DMS 273 (cell line): ENCODE measurements at regions not wholly inside any gene's neighbourhood (a gene's known extent, or its start where the extent isn't known, plus 50 kb on each side); places are given as distances from the start of the nearest gene placed in this dataset.

ENCODE experiments used
- DNase-seq: peaks from one replicate; lab custom pipeline; 2025; ENCODE audit not compliant: unreplicated experiment; lab: John Stamatoyannopoulos, UW

- DNase-seq = no peak
These were observed 1743.0 kb upstream of the TENM3 start for GRCh38 chr4:180500154-180500553.

- DNase-seq = peak; percentile 3
These were observed 1730.3 kb upstream of the TENM3 start for GRCh38 chr4:180512801-180513475.

- no peak for DNase-seq
These were observed 1724.3 kb upstream of the TENM3 start for GRCh38 chr4:180518906-180519305.

- DNase-seq = no peak
These were observed 1722.0 kb upstream of the TENM3 start for GRCh38 chr4:180521181-180521580.

GRCh38 chr4:180525523-180526077, 1717.6 kb upstream of the TENM3 start:
- no peak for DNase-seq

GRCh38 chr4:180528003-180528402, 1715.2 kb upstream of the TENM3 start:
- no peak for DNase-seq

- DNase-seq = no peak
These were observed 1712.4 kb upstream of the TENM3 start for GRCh38 chr4:180530787-180531186.

- DNase-seq = no peak
These were observed 1710.5 kb upstream of the TENM3 start for GRCh38 chr4:180532691-180533090.

- no peak for DNase-seq
These were observed 1704.7 kb upstream of the TENM3 start for GRCh38 chr4:180538384-180539057.

- DNase-seq = no peak
These were observed 1703.9 kb upstream of the TENM3 start for GRCh38 chr4:180539284-180539683.

- DNase-seq = no peak
These were observed 1701.5 kb upstream of the TENM3 start for GRCh38 chr4:180541678-180542077.

- no peak for DNase-seq
These were observed 1700.6 kb upstream of the TENM3 start for GRCh38 chr4:180542445-180543100.

- DNase-seq = no peak
These were observed 1693.1 kb upstream of the TENM3 start for GRCh38 chr4:180550106-180550505.

- peak; percentile 8 for DNase-seq
These were observed 1685.9 kb upstream of the TENM3 start for GRCh38 chr4:180557348-180557747.

- DNase-seq = no peak
These were observed 1685.3 kb upstream of the TENM3 start for GRCh38 chr4:180557950-180558349.

- DNase-seq = no peak
These were observed 1684.8 kb upstream of the TENM3 start for GRCh38 chr4:180558427-180558826.

- no peak for DNase-seq
These were observed 1682.3 kb upstream of the TENM3 start for GRCh38 chr4:180560896-180561295.

GRCh38 chr4:180564026-180564425, 1679.2 kb upstream of the TENM3 start:
- DNase-seq = no peak

GRCh38 chr4:180564448-180564847, 1678.8 kb upstream of the TENM3 start:
- no peak for DNase-seq

- DNase-seq = no peak
These were observed 1677.3 kb upstream of the TENM3 start for GRCh38 chr4:180565856-180566431.

GRCh38 chr4:180566492-180566891, 1676.7 kb upstream of the TENM3 start:
- DNase-seq = no peak

- DNase-seq = no peak
These were observed 1676.1 kb upstream of the TENM3 start for GRCh38 chr4:180567080-180567479.
